GM18868 (cell line): ENCODE measurements at regions not wholly inside any gene's neighbourhood (a gene's known extent, or its start where the extent isn't known, plus 50 kb on each side); places are given as distances from the start of the nearest gene placed in this dataset.

Experiments used
- ATAC-seq: cut with Tn5 transposase; IDR thresholded peaks from one replicate; pipeline ENCODE4 v1.9.1; 2021; ENCODE audit warnings: mild to moderate bottlenecking, moderate library complexity; ENCODE audit not compliant: unreplicated experiment

- no peak for ATAC-seq
These were observed 127.1 kb upstream of the ANO3 start for GRCh38 chr11:26204839-26205238.

GRCh38 chr11:26219183-26220117 lies 112.5 kb upstream of the ANO3 start:
- no peak for ATAC-seq

GRCh38 chr11:26225646-26226045 lies 106.3 kb upstream of the ANO3 start:
- ATAC-seq = no peak

- ATAC-seq = peak; percentile 86
These were observed 104.6 kb upstream of the ANO3 start for GRCh38 chr11:26227301-26227746.

GRCh38 chr11:26227883-26228502 lies 103.9 kb upstream of the ANO3 start:
- no peak for ATAC-seq

- ATAC-seq = no peak
These were observed 103.2 kb upstream of the ANO3 start for GRCh38 chr11:26228778-26229177.

- ATAC-seq = no peak
These were observed 102.7 kb upstream of the ANO3 start for GRCh38 chr11:26229257-26229656.

GRCh38 chr11:26229981-26230380 lies 101.9 kb upstream of the ANO3 start:
- ATAC-seq = no peak

- no peak for ATAC-seq
These were observed 100.7 kb upstream of the ANO3 start for GRCh38 chr11:26231252-26231661.

- ATAC-seq = no peak
These were observed 97.5 kb upstream of the ANO3 start for GRCh38 chr11:26234451-26234850.

- ATAC-seq = no peak
These were observed 88.5 kb upstream of the ANO3 start for GRCh38 chr11:26243426-26243825.

GRCh38 chr11:26244207-26244606 lies 87.7 kb upstream of the ANO3 start:
- no peak for ATAC-seq

GRCh38 chr11:26245046-26245445 lies 86.9 kb upstream of the ANO3 start:
- no peak for ATAC-seq

- no peak for ATAC-seq
These were observed 84.6 kb upstream of the ANO3 start for GRCh38 chr11:26247340-26247739.

- no peak for ATAC-seq
These were observed 83.3 kb upstream of the ANO3 start for GRCh38 chr11:26248661-26249060.

GRCh38 chr11:26254378-26254777 lies 77.6 kb upstream of the ANO3 start:
- no peak for ATAC-seq

GRCh38 chr11:26263769-26264168 lies 68.2 kb upstream of the ANO3 start:
- ATAC-seq = no peak

- no peak for ATAC-seq
These were observed 67.7 kb upstream of the ANO3 start for GRCh38 chr11:26264266-26264665.

GRCh38 chr11:26268980-26269660 lies 62.8 kb upstream of the ANO3 start:
- ATAC-seq = no peak

- no peak for ATAC-seq
These were observed 60.3 kb upstream of the ANO3 start for GRCh38 chr11:26271666-26272065.

GRCh38 chr11:26276798-26277424 lies 55.0 kb upstream of the ANO3 start:
- ATAC-seq = peak; percentile 91
